ENCODE measurements at regions not wholly inside any gene's neighbourhood (a gene's known extent, or its start where the extent isn't known, plus 50 kb on each side); places are given as distances from the start of the nearest gene placed in this dataset.

- TF ChIP-seq CTCF (IDR thresholded peaks at IDR 0.05; ENCODE audit: low read depth, low read length, missing control alignments), result no peak
- H3K4me3 ChIP-seq (ENCODE audit: low read depth, low read length), result no peak overlapping the region
- no peak for DNase-seq (ENCODE audit: low read depth)
Observed at GRCh38 chr1:218809625-218810024, 364.1 kb upstream of the LYPLAL1 start.

GRCh38 chr1:218810306-218810705, 363.4 kb upstream of the LYPLAL1 start:
- no peak for TF ChIP-seq CTCF (IDR thresholded peaks at IDR 0.05; ENCODE audit: low read depth, low read length, missing control alignments)
- no peak overlapping the region for H3K4me3 ChIP-seq (ENCODE audit: low read depth, low read length)
- no peak for DNase-seq (ENCODE audit: low read depth)

- no peak overlapping the region for H3K4me3 ChIP-seq (ENCODE audit: low read depth, low read length)
- no peak for TF ChIP-seq CTCF (IDR thresholded peaks at IDR 0.05; ENCODE audit: low read depth, low read length, missing control alignments)
- DNase-seq (ENCODE audit: low read depth), result no peak
Observed at GRCh38 chr1:218811497-218811896, 362.2 kb upstream of the LYPLAL1 start.

- no peak overlapping the region for H3K4me3 ChIP-seq (ENCODE audit: low read depth, low read length)
- no peak for TF ChIP-seq CTCF (IDR thresholded peaks at IDR 0.05; ENCODE audit: low read depth, low read length, missing control alignments)
- no peak for DNase-seq (ENCODE audit: low read depth)
Observed at GRCh38 chr1:218812360-218812759, 361.3 kb upstream of the LYPLAL1 start.

- no peak overlapping the region for H3K4me3 ChIP-seq (ENCODE audit: low read depth, low read length)
- no peak for DNase-seq (ENCODE audit: low read depth)
Observed at GRCh38 chr1:218813237-218813636, 360.4 kb upstream of the LYPLAL1 start.

GRCh38 chr1:218815076-218815475, 358.6 kb upstream of the LYPLAL1 start:
- no peak overlapping the region for H3K4me3 ChIP-seq (ENCODE audit: low read depth, low read length)
- TF ChIP-seq CTCF (IDR thresholded peaks at IDR 0.05; ENCODE audit: low read depth, low read length, missing control alignments), result no peak
- no peak for DNase-seq (ENCODE audit: low read depth)

More at GRCh38 chr1:218813237-218813636, 360.4 kb upstream of the LYPLAL1 start:
- no peak for TF ChIP-seq CTCF (IDR thresholded peaks at IDR 0.05; ENCODE audit: low read depth, low read length, missing control alignments)

GRCh38 chr1:218817071-218817470, 356.6 kb upstream of the LYPLAL1 start:
- no peak overlapping the region for H3K4me3 ChIP-seq (ENCODE audit: low read depth, low read length)
- TF ChIP-seq CTCF (IDR thresholded peaks at IDR 0.05; ENCODE audit: low read depth, low read length, missing control alignments), result no peak
- no peak for DNase-seq (ENCODE audit: low read depth)

All from GM12864 (cell line).